Liver (tissue), 8 donors: ENCODE measurements at regions not wholly inside any gene's neighbourhood (a gene's known extent, or its start where the extent isn't known, plus 50 kb on each side); places are given as distances from the start of the nearest gene placed in this dataset.

ENCODE experiments used
- DNase-seq: peaks from one replicate; pipeline ENCODE4 v3.0.0-alpha.2; 2017; ENCODE audit warnings: low spot score
- H3K27ac ChIP-seq, 2 donors: one replicate each; pipeline ENCODE4 v1.7.0; 2013; ENCODE audit warnings: inconsistent platforms in 2 of 2, low read length in 2 of 2, control low read depth in 1 of 2, low read depth in 1 of 2, mild to moderate bottlenecking in 1 of 2
- H3K27me3 ChIP-seq, 4 donors: one replicate each; pipeline versions ENCODE4 v1.6.1 to v1.7.0; 2013; ENCODE audit warnings: low read length in 3 of 4, inconsistent platforms in 1 of 4, mild to moderate bottlenecking in 1 of 4, moderate library complexity in 1 of 4; ENCODE audit not compliant: control insufficient read depth in 4 of 4, insufficient read depth in 4 of 4
- H3K36me3 ChIP-seq, 4 donors: one replicate each; pipeline versions ENCODE4 v1.6.1 to v1.7.0; 2013; ENCODE audit warnings: low read length in 3 of 4, mild to moderate bottlenecking in 3 of 4, low read depth in 1 of 4, moderate library complexity in 1 of 4; ENCODE audit not compliant: control insufficient read depth in 4 of 4, insufficient read depth in 3 of 4
- H3K4me1 ChIP-seq, 4 donors: one replicate each; pipeline versions ENCODE4 v1.6.1 to v1.7.0; 2013; ENCODE audit warnings: low read length in 3 of 4, mild to moderate bottlenecking in 3 of 4, moderate library complexity in 1 of 4; ENCODE audit not compliant: control insufficient read depth in 4 of 4, insufficient read depth in 4 of 4
- H3K4me3 ChIP-seq, 3 donors: one replicate each; pipeline versions ENCODE4 v1.6.1 to v1.7.0; 2013; ENCODE audit warnings: low read length in 3 of 3, control low read depth in 1 of 3, low read depth in 1 of 3, mild to moderate bottlenecking in 1 of 3
- H3K9ac ChIP-seq, 2 donors: one replicate each; pipeline ENCODE4 v1.7.0; 2013; ENCODE audit warnings: low read length in 2 of 2, mild to moderate bottlenecking in 2 of 2, moderate library complexity in 2 of 2, control low read depth in 1 of 2, low read depth in 1 of 2
- H3K9me3 ChIP-seq, 4 donors: one replicate each; pipeline versions ENCODE4 v1.6.1 to v1.7.0; 2013; ENCODE audit warnings: low read length in 3 of 4; ENCODE audit not compliant: control insufficient read depth in 4 of 4
- ATF3 ChIP-seq: IDR thresholded peaks from 2 replicates; pipeline ENCODE4 v1.6.1; 2016; ENCODE audit warnings: antibody characterized with exemption
- CTCF ChIP-seq: fragments of 150-350 bp; IDR thresholded peaks from 2 replicates; pipeline ENCODE4 v1.5.1; 2017; ENCODE audit warnings: improper control_type of control experiment, low read depth, low read length; ENCODE audit not compliant: missing input control
- EGR1 ChIP-seq, 2 donors: IDR thresholded peaks; 2 replicates each; pipeline ENCODE4 v1.6.1; 2016 to 2018; ENCODE audit warnings: antibody characterized with exemption in 2 of 2, low read depth in 2 of 2
- FOXA1 ChIP-seq: IDR thresholded peaks from 2 replicates; pipeline ENCODE4 v1.6.1; 2016; ENCODE audit warnings: antibody characterized with exemption
- FOXA2 ChIP-seq: IDR thresholded peaks from 2 replicates; pipeline ENCODE4 v1.6.1; 2016; ENCODE audit warnings: antibody characterized with exemption
- GABPA ChIP-seq, 2 donors: IDR thresholded peaks in 1 of 2; conservative IDR thresholded peaks in 1 of 2; 2 replicates each; pipeline ENCODE4 v1.6.1; 2016; ENCODE audit warnings: antibody characterized with exemption in 2 of 2, mild to moderate bottlenecking in 1 of 2, moderate library complexity in 1 of 2
- HNF4A ChIP-seq, 2 donors: conservative IDR thresholded peaks; 2 replicates each; pipeline ENCODE4 v1.6.1; 2016; ENCODE audit warnings: antibody characterized with exemption in 2 of 2, mild to moderate bottlenecking in 2 of 2
- HNF4G ChIP-seq: IDR thresholded peaks from 2 replicates; pipeline ENCODE4 v1.6.1; 2016; ENCODE audit warnings: antibody characterized with exemption
- JUND ChIP-seq, 2 donors: IDR thresholded peaks; 2 replicates each; pipeline ENCODE4 v1.6.1; 2016; ENCODE audit warnings: antibody characterized with exemption in 2 of 2
- MAX ChIP-seq: IDR thresholded peaks from 2 replicates; pipeline ENCODE4 v1.6.1; 2016; ENCODE audit warnings: antibody characterized with exemption
- RAD21 ChIP-seq, 2 donors: IDR thresholded peaks; 2 replicates each; pipeline ENCODE4 v1.6.1; 2016; ENCODE audit warnings: antibody characterized with exemption in 2 of 2, mild to moderate bottlenecking in 2 of 2
- REST ChIP-seq: IDR thresholded peaks from 2 replicates; pipeline ENCODE4 v1.6.1; 2016; ENCODE audit warnings: antibody characterized with exemption, mild to moderate bottlenecking
- SP1 ChIP-seq: IDR thresholded peaks from 2 replicates; pipeline ENCODE4 v1.6.1; 2018; ENCODE audit warnings: antibody characterized with exemption, mild to moderate bottlenecking
- TAF1 ChIP-seq: conservative IDR thresholded peaks from 2 replicates; pipeline ENCODE4 v1.6.1; 2016; ENCODE audit warnings: antibody characterized with exemption, mild to moderate bottlenecking
- YY1 ChIP-seq: IDR thresholded peaks from 2 replicates; pipeline ENCODE4 v1.6.1; 2016; ENCODE audit warnings: antibody characterized with exemption, mild to moderate bottlenecking
- ZBTB33 ChIP-seq: IDR thresholded peaks from 2 replicates; pipeline ENCODE4 v1.6.1; 2016; ENCODE audit warnings: antibody characterized with exemption
- WGBS: extraction: QIAGEN DNeasy Blood & Tissue Kit; methylation state at CpG from one replicate; pipeline ENCODE4 v1.1.7; 2013; 5-methylcytosine and 5-hydroxymethylcytosine counted together
- donor health status: healthy.
- donor health status: healthy.
- donor health status: healthy.
- donor health status: healthy.
- donor health status: healthy.

- Histone ChIP-seq H3K27ac (no peak overlapping the region), H3K36me3 (no peaks in the 10 kb centered on the region), H3K4me1 (no peaks in the 10 kb centered on the region), H3K4me3 (no peak overlapping the region), H3K27me3 (no peaks in the 10 kb centered on the region), H3K9ac (no peak overlapping the region), H3K9me3 (no peaks in the 10 kb centered on the region)
- no peak for TF ChIP-seq RAD21 (IDR thresholded peaks at IDR 0.05)
- TF ChIP-seq FOXA2: no peak
- TF ChIP-seq CTCF: no peak
- TF ChIP-seq HNF4G: no peak
- TF ChIP-seq FOXA1: no peak
- no peak for TF ChIP-seq JUND (IDR thresholded peaks at IDR 0.05)
- WGBS: 55% methylated on average over 2 of the region's 2 CpGs
- no peak for DNase-seq
These were observed 611.2 kb downstream of the NR2F1-AS1 start for GRCh38 chr5:92969781-92970237.

GRCh38 chr5:92969191-92969780 is 611.7 kb downstream of the NR2F1-AS1 start:
- H3K9me3 ChIP-seq: no peaks in the 10 kb centered on the region
- no peak overlapping the region for H3K27ac ChIP-seq
- H3K36me3 ChIP-seq: no peaks in the 10 kb centered on the region
- H3K4me3 ChIP-seq: no peak overlapping the region
- H3K9ac ChIP-seq: no peak overlapping the region
- H3K27me3 ChIP-seq: no peaks in the 10 kb centered on the region
- H3K4me1 ChIP-seq: no peaks in the 10 kb centered on the region
- no peak for DNase-seq
- WGBS: 86% methylated on average over 5 of the region's 5 CpGs
- TF ChIP-seq MAX (no peak), EGR1 (IDR thresholded peaks at IDR 0.05; ENCODE audit: low read depth in 2 of 2) (no peak), GABPA (IDR thresholded peaks at IDR 0.05 in 1 of 2, conservative IDR thresholded peaks at IDR 0.05 in 1 of 2) (no peak), CTCF (no peak), ZBTB33 (no peak), YY1 (no peak), REST (no peak), JUND (IDR thresholded peaks at IDR 0.05) (no peak), TAF1 (no peak), SP1 (no peak), HNF4G (no peak), ATF3 (no peak), FOXA1 (no peak), HNF4A (conservative IDR thresholded peaks at IDR 0.05) (no peak)
